Smooth muscle cell (in vitro differentiated cells): ENCODE measurements at regions not wholly inside any gene's neighbourhood (a gene's known extent, or its start where the extent isn't known, plus 50 kb on each side); places are given as distances from the start of the nearest gene placed in this dataset.

ENCODE experiments used
- DNase-seq: peaks from one replicate; lab custom pipeline; 2025; ENCODE audit not compliant: unreplicated experiment; lab: John Stamatoyannopoulos, UW
- H2AFZ ChIP-seq: fragments of 200-600 bp; sonication (generic); 2 replicates; pipeline ENCODE4 v1.6.0; 2016; ENCODE audit warnings: antibody characterized with exemption, low read depth, mild to moderate bottlenecking
- H3F3A ChIP-seq: fragments of 200-600 bp; sonication (generic); 2 replicates; pipeline ENCODE4 v1.6.0; 2017; ENCODE audit warnings: antibody characterized with exemption, low read depth
- H3K27ac ChIP-seq: fragments of 200-600 bp; sonication (generic); 2 replicates; pipeline ENCODE4 v1.5.1; 2016; ENCODE audit warnings: low read depth, mild to moderate bottlenecking
- H3K27me3 ChIP-seq: fragments of 200-600 bp; sonication (generic); 2 replicates; pipeline ENCODE4 v1.6.1; 2016; ENCODE audit warnings: low read depth, mild to moderate bottlenecking
- H3K36me3 ChIP-seq: fragments of 200-600 bp; sonication (generic); 2 replicates; pipeline ENCODE4 v1.5.1; 2016; ENCODE audit warnings: low read depth
- H3K4me1 ChIP-seq: fragments of 200-600 bp; sonication (generic); 2 replicates; pipeline ENCODE4 v1.5.1; 2016; ENCODE audit warnings: low read depth
- H3K4me2 ChIP-seq: fragments of 200-600 bp; sonication (generic); 2 replicates; pipeline ENCODE4 v1.6.0; 2016; ENCODE audit warnings: mild to moderate bottlenecking
- H3K4me3 ChIP-seq: fragments of 200-600 bp; sonication (generic); 2 replicates; pipeline ENCODE4 v1.5.1; 2016; ENCODE audit warnings: mild to moderate bottlenecking
- H3K79me2 ChIP-seq: fragments of 200-600 bp; sonication (generic); 2 replicates; pipeline ENCODE4 v1.6.0; 2016; ENCODE audit warnings: low read depth, mild to moderate bottlenecking
- H3K9ac ChIP-seq: fragments of 200-600 bp; sonication (generic); 2 replicates; pipeline ENCODE4 v1.6.0; 2016; ENCODE audit warnings: low read depth
- H3K9me3 ChIP-seq: fragments of 200-600 bp; sonication (generic); replicated peaks from 2 replicates; pipeline ENCODE4 v1.5.1; 2016; ENCODE audit warnings: low read depth
- H4K20me1 ChIP-seq: fragments of 200-600 bp; sonication (generic); 2 replicates; pipeline ENCODE4 v1.6.0; 2016; ENCODE audit warnings: low read depth
- WGBS: methylation state at CpG from one replicate; pipeline ENCODE4 v1.1.7; 2016; ENCODE audit warnings: low lambda C conversion rate; 5-methylcytosine and 5-hydroxymethylcytosine counted together
- TF ChIP-seq, protein P1 (sequence below): fragments of 200-600 bp; sonication (generic); IDR thresholded peaks from 2 replicates; pipeline ENCODE4 v1.5.1; 2017; ENCODE audit warnings: borderline replicate concordance, mild to moderate bottlenecking, antibody characterized with exemption; ENCODE audit not compliant: insufficient read depth, poor library complexity, severe bottlenecking

DNA sequence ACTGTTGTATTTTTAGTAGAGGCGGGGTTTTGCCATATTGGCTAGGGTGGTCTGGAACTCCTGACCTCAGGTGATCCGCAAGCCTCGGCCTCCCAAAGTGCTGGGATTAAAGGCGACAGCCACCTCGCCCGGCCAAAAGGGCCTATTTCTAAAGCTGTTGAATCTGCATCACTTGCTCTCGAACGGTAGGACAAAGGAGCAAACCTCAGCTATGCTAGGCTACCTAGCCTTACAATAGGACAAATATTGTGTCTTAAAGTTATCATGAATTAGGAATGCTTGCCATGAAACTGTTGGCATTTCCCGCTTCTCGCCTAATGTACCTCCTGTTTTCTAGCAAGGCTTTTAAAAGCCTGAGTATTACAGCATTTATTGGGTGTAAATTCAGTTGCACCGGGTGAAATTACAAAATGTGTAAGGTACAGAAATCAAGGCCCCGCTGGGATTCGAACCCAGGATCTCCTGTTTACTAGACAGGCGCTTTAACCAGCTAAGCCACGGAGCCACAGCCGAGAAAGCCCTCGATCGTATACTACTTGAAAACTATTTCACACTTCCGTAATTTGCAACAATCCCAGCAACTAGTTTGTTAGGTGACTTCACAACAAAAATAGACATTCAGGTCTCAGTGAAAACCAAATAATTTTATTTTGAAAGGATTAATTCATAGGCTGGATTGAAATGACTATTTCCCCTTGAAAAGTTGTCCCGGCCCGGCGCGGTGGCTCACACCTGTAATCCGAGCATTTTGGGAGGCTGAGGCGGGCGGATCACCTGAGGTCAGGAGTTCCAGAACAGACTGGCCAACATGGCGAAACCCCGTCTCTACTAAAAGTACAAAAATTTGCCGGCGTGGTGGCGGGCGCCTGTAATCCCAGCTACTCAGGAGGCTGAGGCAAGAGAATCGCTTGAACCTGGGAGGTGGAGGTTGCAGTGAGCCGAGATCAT lies 211.6 kb upstream of the ZNF184 start:
- Histone ChIP-seq H2AFZ (no peak overlapping the region), H3K4me1 (peaks cover 7% of the 10 kb centered on the region), H3K9ac (no peak overlapping the region), H3K36me3 (no peaks in the 10 kb centered on the region), H4K20me1 (no peaks in the 10 kb centered on the region), H3K4me3 (no peak overlapping the region), H3F3A (peaks cover 21% of the 10 kb centered on the region), H3K27me3 (peaks cover 14% of the 10 kb centered on the region), H3K4me2 (no peak overlapping the region), H3K27ac (no peak overlapping the region), H3K79me2 (no peaks in the 10 kb centered on the region), H3K9me3 (no peaks in the 10 kb centered on the region)
- no peak for DNase-seq
- TF ChIP-seq, protein P1, sequence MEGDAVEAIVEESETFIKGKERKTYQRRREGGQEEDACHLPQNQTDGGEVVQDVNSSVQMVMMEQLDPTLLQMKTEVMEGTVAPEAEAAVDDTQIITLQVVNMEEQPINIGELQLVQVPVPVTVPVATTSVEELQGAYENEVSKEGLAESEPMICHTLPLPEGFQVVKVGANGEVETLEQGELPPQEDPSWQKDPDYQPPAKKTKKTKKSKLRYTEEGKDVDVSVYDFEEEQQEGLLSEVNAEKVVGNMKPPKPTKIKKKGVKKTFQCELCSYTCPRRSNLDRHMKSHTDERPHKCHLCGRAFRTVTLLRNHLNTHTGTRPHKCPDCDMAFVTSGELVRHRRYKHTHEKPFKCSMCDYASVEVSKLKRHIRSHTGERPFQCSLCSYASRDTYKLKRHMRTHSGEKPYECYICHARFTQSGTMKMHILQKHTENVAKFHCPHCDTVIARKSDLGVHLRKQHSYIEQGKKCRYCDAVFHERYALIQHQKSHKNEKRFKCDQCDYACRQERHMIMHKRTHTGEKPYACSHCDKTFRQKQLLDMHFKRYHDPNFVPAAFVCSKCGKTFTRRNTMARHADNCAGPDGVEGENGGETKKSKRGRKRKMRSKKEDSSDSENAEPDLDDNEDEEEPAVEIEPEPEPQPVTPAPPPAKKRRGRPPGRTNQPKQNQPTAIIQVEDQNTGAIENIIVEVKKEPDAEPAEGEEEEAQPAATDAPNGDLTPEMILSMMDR = no peak
- 39% methylated on average over 34 of the region's 34 CpGs for WGBS

DNA sequence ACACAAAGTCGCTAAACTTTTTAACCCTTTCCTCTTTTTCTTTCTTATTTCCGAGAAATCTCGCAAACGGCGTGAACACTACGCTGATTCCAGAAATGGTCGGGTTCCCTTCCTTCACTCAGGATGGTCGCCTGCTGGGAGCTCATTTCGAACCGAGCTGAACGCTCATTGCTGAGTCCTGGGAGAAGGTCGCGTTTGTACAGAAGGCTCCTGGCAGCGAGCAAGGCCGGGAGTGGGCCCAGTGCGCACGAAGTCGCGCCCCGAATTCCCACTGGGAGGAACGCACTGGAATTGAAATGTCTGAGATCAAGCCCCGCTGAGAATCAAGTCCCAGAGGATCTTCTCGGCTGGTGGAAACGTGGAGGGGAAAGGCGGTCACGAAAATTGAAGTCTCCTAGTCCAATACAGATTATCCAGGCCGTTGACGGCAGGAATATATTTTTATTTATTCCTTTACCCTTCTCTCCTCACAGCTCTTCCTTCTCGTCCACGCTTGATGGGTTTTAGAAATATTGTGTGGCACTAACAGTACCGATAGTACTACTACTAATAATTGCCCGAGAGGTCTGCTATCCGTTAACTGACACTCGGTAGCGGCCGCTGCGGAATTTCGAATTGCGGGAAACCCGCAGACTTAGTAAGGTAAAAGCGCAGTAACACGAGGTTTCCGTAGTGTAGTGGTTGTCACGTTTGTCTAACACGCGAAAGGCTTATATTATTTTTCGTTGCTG lies 207.2 kb upstream of the ZNF184 start:
- Histone ChIP-seq H3F3A (peaks cover 18% of the 10 kb centered on the region), H2AFZ (peak overlapping the region; percentile 81), H3K9ac (no peak overlapping the region), H3K36me3 (no peaks in the 10 kb centered on the region), H3K27me3 (peaks cover 58% of the 10 kb centered on the region), H3K4me2 (peak overlapping the region; percentile 86), H3K4me1 (peaks cover 10% of the 10 kb centered on the region), H3K4me3 (peak overlapping the region; percentile 37), H4K20me1 (no peaks in the 10 kb centered on the region), H3K79me2 (no peaks in the 10 kb centered on the region), H3K9me3 (no peaks in the 10 kb centered on the region), H3K27ac (no peak overlapping the region)
- WGBS = 7% methylated on average over 47 of the region's 47 CpGs
- TF ChIP-seq, protein P1 = no peak
- DNase-seq = no peak

DNA sequence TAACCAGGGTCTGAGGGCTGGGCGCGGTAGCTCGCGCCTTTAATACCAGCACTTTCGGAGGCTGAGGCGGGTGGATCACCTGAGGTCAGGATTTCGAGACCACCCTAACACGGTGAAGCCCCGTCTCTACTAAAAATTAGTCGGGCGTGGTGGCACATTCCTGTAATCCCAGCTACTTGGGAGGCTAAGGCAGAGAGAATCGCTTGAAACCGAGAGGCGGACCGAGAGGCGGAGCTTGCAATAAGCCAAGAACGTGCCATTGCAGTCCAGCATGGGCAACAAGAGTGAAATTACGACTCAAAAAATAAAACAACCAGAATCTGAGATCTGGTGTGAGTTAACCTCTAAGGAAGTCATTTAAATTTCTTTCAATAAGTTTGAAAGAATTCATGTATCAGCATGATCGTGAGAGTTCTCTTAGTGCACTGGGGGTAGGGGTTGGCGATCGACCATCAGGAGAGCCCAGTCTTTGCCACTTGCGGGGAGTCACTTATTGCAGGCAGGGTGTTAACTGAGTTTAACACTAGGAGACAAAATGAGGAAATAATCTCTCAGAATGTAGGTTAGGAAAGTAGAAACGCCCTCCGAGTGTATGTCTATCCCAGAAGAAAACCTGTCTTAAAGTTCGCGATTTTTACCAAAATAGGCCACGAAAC lies 206.5 kb upstream of the ZNF184 start:
- peak overlapping the region; percentile 37 for H3K4me3 ChIP-seq
- no peak overlapping the region for H3K27ac ChIP-seq
- H3K36me3 ChIP-seq = no peaks in the 10 kb centered on the region
- DNase-seq = no peak
- TF ChIP-seq, protein P1 = no peak
- H3K27me3 ChIP-seq = peaks cover 58% of the 10 kb centered on the region
- peaks cover 10% of the 10 kb centered on the region for H3K4me1 ChIP-seq
- H3K9ac ChIP-seq = no peak overlapping the region
- H3F3A ChIP-seq = peaks cover 18% of the 10 kb centered on the region
- H3K4me2 ChIP-seq = peak overlapping the region; percentile 86
- peak overlapping the region; percentile 81 for H2AFZ ChIP-seq
- H3K79me2 ChIP-seq = no peaks in the 10 kb centered on the region
- no peaks in the 10 kb centered on the region for H4K20me1 ChIP-seq
- 7% methylated on average over 27 of the region's 27 CpGs for WGBS
- no peaks in the 10 kb centered on the region for H3K9me3 ChIP-seq
